NT2/D1 (cell line): ENCODE measurements at regions not wholly inside any gene's neighbourhood (a gene's known extent, or its start where the extent isn't known, plus 50 kb on each side); places are given as distances from the start of the nearest gene placed in this dataset.

ENCODE experiments used
- YY1 ChIP-seq: IDR thresholded peaks from 2 replicates; pipeline ENCODE4 v1.6.1; 2011; ENCODE audit not compliant: insufficient read length, insufficient read depth
- ZNF274 ChIP-seq: IDR thresholded peaks from 2 replicates; pipeline ENCODE4 v1.6.1; 2011; ENCODE audit warnings: mild to moderate bottlenecking, low read depth, low read length

DNA sequence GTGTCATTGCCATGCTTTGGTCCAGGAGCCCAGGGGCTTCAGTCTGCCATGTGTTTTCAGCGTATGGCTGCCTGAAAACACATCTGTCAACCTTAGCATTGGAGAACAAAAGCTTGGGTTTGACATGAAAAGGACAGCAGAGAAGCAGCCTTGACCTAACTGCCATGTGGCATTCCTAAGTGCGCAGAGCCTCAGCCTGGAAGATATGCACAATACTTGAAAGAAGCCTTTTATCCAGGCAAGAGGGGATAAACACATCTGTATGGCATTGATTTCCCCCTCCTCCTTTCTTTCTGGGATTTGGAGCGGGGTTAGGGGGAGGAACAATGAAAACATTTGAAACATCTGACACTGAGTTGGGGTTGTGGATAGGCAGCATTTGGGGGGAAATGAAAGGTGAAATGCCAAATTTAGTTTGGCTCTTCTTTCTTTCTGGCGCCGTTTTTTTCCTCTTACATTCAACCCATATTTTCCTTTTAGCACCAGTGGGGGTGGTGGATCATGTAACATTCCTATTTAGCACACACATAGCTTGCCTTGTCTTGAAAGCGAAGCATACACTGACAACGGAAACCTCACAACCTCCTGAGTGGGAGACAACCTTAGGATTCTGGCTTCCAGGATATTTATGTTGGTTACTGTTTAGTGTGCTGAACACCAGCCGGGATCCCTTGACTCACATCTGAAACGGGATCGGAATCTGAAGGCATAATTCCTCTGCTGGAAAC, 177.0 kb downstream of the C12orf75 start:
- TF ChIP-seq YY1 (no peak), ZNF274 (no peak)
